ENCODE measurements at regions not wholly inside any gene's neighbourhood (a gene's known extent, or its start where the extent isn't known, plus 50 kb on each side); places are given as distances from the start of the nearest gene placed in this dataset.
A peak's percentile ranks its signal among the peaks of the same experiment; 100 is the strongest.

DNA sequence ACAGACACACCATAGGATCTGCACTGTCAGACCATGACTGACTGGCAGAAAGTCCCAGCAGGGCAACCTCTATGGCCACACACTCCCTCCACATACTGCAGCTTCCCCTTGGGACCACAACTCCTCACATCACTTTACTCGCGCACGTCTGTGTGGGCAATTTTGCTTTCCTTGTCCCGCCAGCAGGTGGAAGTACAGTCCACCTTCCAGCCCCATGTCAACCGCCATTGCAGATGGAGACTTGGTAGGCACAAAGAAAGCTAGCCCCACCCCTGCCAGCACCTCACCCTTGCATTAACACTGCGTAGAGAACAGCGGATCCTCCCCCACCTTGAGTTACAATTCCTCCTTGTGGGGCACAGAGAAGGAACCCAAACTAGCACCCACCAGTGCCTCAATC, 74.4 kb upstream of the NAP1L2 start:
- TF ChIP-seq, protein P1, sequence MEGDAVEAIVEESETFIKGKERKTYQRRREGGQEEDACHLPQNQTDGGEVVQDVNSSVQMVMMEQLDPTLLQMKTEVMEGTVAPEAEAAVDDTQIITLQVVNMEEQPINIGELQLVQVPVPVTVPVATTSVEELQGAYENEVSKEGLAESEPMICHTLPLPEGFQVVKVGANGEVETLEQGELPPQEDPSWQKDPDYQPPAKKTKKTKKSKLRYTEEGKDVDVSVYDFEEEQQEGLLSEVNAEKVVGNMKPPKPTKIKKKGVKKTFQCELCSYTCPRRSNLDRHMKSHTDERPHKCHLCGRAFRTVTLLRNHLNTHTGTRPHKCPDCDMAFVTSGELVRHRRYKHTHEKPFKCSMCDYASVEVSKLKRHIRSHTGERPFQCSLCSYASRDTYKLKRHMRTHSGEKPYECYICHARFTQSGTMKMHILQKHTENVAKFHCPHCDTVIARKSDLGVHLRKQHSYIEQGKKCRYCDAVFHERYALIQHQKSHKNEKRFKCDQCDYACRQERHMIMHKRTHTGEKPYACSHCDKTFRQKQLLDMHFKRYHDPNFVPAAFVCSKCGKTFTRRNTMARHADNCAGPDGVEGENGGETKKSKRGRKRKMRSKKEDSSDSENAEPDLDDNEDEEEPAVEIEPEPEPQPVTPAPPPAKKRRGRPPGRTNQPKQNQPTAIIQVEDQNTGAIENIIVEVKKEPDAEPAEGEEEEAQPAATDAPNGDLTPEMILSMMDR (IDR thresholded peaks at IDR 0.05 in 2 of 3, conservative IDR thresholded peaks at IDR 0.05 in 1 of 3; ENCODE audit: insufficient read depth in 2 of 3, low read depth in 1 of 3, low read length in 3 of 3) = peak in 1 of 3 experiments; percentile 12; a peak in 1 of 6 replicates
- TF ChIP-seq, protein P2, sequence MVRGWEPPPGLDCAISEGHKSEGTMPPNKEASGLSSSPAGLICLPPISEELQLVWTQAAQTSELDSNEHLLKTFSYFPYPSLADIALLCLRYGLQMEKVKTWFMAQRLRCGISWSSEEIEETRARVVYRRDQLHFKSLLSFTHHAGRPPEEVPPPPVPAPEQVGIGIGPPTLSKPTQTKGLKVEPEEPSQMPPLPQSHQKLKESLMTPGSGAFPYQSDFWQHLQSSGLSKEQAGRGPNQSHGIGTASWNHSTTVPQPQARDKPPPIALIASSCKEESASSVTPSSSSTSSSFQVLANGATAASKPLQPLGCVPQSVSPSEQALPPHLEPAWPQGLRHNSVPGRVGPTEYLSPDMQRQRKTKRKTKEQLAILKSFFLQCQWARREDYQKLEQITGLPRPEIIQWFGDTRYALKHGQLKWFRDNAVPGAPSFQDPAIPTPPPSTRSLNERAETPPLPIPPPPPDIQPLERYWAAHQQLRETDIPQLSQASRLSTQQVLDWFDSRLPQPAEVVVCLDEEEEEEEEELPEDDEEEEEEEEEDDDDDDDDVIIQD (CRISPR knock-in tag; IDR thresholded peaks at IDR 0.05) = no peak
- TF ChIP-seq RBM17 (IDR thresholded peaks at IDR 0.05; ENCODE audit: borderline replicate concordance, low read depth, low read length) (no peak), SMC3 (conservative IDR thresholded peaks at IDR 0.05; ENCODE audit: insufficient read depth, low read depth, low read length) (no peak), POLR2AphosphoS5 (IDR thresholded peaks at IDR 0.05; ENCODE audit: control insufficient read depth, insufficient read depth, low read depth, low read length) (no peak), GATA2 (CRISPR knock-in tag; IDR thresholded peaks at IDR 0.05) (no peak), EGR1 (conservative IDR thresholded peaks at IDR 0.05) (no peak), ZNF143 (CRISPR knock-in tag; IDR thresholded peaks at IDR 0.05) (no peak), SNIP1 (IDR thresholded peaks at IDR 0.05; ENCODE audit: low read depth) (no peak), FOXK1 (CRISPR knock-in tag; IDR thresholded peaks at IDR 0.05; ENCODE audit: borderline replicate concordance) (no peak), POLR2A (conservative IDR thresholded peaks at IDR 0.05) (no peak)
- TF ChIP-seq, protein P3, sequence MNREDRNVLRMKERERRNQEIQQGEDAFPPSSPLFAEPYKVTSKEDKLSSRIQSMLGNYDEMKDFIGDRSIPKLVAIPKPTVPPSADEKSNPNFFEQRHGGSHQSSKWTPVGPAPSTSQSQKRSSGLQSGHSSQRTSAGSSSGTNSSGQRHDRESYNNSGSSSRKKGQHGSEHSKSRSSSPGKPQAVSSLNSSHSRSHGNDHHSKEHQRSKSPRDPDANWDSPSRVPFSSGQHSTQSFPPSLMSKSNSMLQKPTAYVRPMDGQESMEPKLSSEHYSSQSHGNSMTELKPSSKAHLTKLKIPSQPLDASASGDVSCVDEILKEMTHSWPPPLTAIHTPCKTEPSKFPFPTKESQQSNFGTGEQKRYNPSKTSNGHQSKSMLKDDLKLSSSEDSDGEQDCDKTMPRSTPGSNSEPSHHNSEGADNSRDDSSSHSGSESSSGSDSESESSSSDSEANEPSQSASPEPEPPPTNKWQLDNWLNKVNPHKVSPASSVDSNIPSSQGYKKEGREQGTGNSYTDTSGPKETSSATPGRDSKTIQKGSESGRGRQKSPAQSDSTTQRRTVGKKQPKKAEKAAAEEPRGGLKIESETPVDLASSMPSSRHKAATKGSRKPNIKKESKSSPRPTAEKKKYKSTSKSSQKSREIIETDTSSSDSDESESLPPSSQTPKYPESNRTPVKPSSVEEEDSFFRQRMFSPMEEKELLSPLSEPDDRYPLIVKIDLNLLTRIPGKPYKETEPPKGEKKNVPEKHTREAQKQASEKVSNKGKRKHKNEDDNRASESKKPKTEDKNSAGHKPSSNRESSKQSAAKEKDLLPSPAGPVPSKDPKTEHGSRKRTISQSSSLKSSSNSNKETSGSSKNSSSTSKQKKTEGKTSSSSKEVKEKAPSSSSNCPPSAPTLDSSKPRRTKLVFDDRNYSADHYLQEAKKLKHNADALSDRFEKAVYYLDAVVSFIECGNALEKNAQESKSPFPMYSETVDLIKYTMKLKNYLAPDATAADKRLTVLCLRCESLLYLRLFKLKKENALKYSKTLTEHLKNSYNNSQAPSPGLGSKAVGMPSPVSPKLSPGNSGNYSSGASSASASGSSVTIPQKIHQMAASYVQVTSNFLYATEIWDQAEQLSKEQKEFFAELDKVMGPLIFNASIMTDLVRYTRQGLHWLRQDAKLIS (CRISPR knock-in tag; IDR thresholded peaks at IDR 0.05) = no peak

All from K562 (cell line).